Naive thymus-derived CD4-positive, alpha-beta T cell (primary cell): ENCODE measurements at regions not wholly inside any gene's neighbourhood (a gene's known extent, or its start where the extent isn't known, plus 50 kb on each side); places are given as distances from the start of the nearest gene placed in this dataset.
"Not testable (repeated sequence)": the region's sequence is repeated elsewhere in the genome, so short reads cannot be mapped to it uniquely, and the experiment has no call there.

Source experiments
- ATAC-seq: fragments of 150-1000 bp; cut with Tn5 transposase; 2 replicates; pipeline ENCODE4 v1.10.0; 2021; ENCODE audit warnings: mild to moderate bottlenecking, moderate library complexity
- CTCF ChIA-PET: fragments of 350-600 bp; sonication (Branson Sonifier 250); formaldehyde crosslinking; loops from one replicate; lab custom pipeline; 2021; ENCODE audit warnings: antibody characterized with exemption; lab: Charles Lee
- POLR2A ChIA-PET: fragments of 350-600 bp; sonication (Branson Sonifier 250); formaldehyde crosslinking; loops from one replicate; lab custom pipeline; 2021; ENCODE audit warnings: antibody characterized with exemption, inconsistent platforms; lab: Charles Lee
- DNase-seq, 9 donors: peaks; one replicate each; pipeline versions ENCODE4 v3.0.0 to v3.0.0-alpha.2; 2020 to 2022; ENCODE audit warnings: mixed read lengths in 1 of 9
- H3K27ac ChIP-seq: one replicate; pipeline ENCODE4 v1.7.0; 2013; ENCODE audit warnings: mild to moderate bottlenecking, low read depth, low read length, moderate library complexity
- H3K27me3 ChIP-seq, 2 donors: one replicate each; pipeline ENCODE4 v1.7.0; 2013; ENCODE audit warnings: low read length in 2 of 2, mild to moderate bottlenecking in 2 of 2, moderate library complexity in 2 of 2; ENCODE audit not compliant: control insufficient read depth in 2 of 2, insufficient read depth in 2 of 2
- H3K36me3 ChIP-seq, 3 experiments: 1 replicate in 2 of 3; 2 replicates in 1 of 3; pipeline ENCODE4 v1.7.0; 2013; ENCODE audit warnings: low read length in 3 of 3, mild to moderate bottlenecking in 3 of 3, moderate library complexity in 1 of 3; ENCODE audit not compliant: insufficient read depth in 3 of 3, control insufficient read depth in 2 of 3
- H3K4me1 ChIP-seq, 2 donors: one replicate each; pipeline ENCODE4 v1.7.0; 2013; ENCODE audit warnings: low read length in 2 of 2, mild to moderate bottlenecking in 2 of 2, moderate library complexity in 1 of 2; ENCODE audit not compliant: control insufficient read depth in 2 of 2, insufficient read depth in 2 of 2
- H3K4me3 ChIP-seq: 2 replicates; pipeline ENCODE4 v1.7.0; 2013; ENCODE audit warnings: mild to moderate bottlenecking, low read length
- H3K9me3 ChIP-seq, 3 experiments: 1 replicate in 2 of 3; 2 replicates in 1 of 3; pipeline ENCODE4 v1.7.0; 2013; ENCODE audit warnings: low read length in 3 of 3; ENCODE audit not compliant: control insufficient read depth in 2 of 3
- H3K27ac Mint-ChIP-seq, 9 donors: one replicate each; pipeline ENCODE4 v1.8.0; 2020 to 2022; ENCODE audit warnings: mixed read lengths in 9 of 9, mild to moderate bottlenecking in 8 of 9, moderate library complexity in 5 of 9, inconsistent platforms in 2 of 9
- H3K27me3 Mint-ChIP-seq, 5 donors: one replicate each; pipeline ENCODE4 v1.8.0; 2021 to 2022; ENCODE audit warnings: mixed read lengths in 5 of 5, mild to moderate bottlenecking in 1 of 5
- H3K36me3 Mint-ChIP-seq, 5 donors: one replicate each; pipeline ENCODE4 v1.8.0; 2020 to 2022; ENCODE audit warnings: mixed read lengths in 5 of 5, mild to moderate bottlenecking in 3 of 5, inconsistent platforms in 1 of 5
- H3K4me1 Mint-ChIP-seq, 7 donors: one replicate each; pipeline ENCODE4 v1.8.0; 2020 to 2022; ENCODE audit warnings: mixed read lengths in 7 of 7, mild to moderate bottlenecking in 3 of 7, inconsistent platforms in 1 of 7
- H3K4me3 Mint-ChIP-seq, 10 donors: one replicate each; pipeline ENCODE4 v1.8.0; 2020 to 2022; ENCODE audit warnings: mild to moderate bottlenecking in 10 of 10, mixed read lengths in 10 of 10, moderate library complexity in 6 of 10, inconsistent platforms in 2 of 10
- H3K9me3 Mint-ChIP-seq, 11 donors: one replicate each; pipeline ENCODE4 v1.8.0; 2020 to 2022; ENCODE audit warnings: mixed read lengths in 11 of 11, mild to moderate bottlenecking in 4 of 11, inconsistent platforms in 1 of 11, moderate library complexity in 1 of 11
- intact Hi-C, 2 donors: fragments of 100-400 bp; cut with micrococcal nuclease; formaldehyde crosslinking; loops; one replicate each; pipeline ENCODE4 v1.15.1; 2023

DNA sequence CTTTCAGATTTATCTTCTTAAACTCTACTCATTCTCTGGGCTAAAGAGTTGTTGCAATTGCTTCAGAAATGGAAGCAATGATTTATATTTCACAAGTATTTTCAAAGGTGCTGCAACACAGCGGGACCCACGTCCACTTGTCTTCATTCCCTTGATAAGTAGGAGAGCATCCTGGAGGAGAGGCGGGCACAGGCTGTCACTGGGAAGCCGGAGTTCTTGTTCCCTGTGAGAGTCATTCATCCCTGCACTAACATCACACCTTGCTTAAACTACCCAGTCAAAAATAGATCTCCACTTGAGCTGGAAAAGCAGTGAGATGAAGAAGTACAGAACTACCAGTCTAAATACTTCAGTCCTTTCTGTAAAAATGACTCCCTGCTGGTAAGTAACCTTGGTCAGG is 160.5 kb upstream of the RASSF8 start:
- intact Hi-C loops: no loop called here
- no peak for DNase-seq
- Histone ChIP-seq H3K27ac (no peak overlapping the region), H3K27me3 (no peaks in the 10 kb centered on the region), H3K36me3 (no peaks in the 10 kb centered on the region), H3K4me3 (no peak overlapping the region), H3K9me3 (no peaks in the 10 kb centered on the region), H3K4me1 (no peaks in the 10 kb centered on the region)
- Mint-ChIP-seq H3K27ac (no peak overlapping the region), H3K4me3 (no peak overlapping the region), H3K9me3 (peaks cover 0 to 2% (median 0%) of the 10 kb centered on the region in 11 donors), H3K4me1 (peaks cover 0 to 18% (median 5%) of the 10 kb centered on the region in 7 donors), H3K27me3 (peaks cover 0 to 13% (median 5%) of the 10 kb centered on the region in 5 donors), H3K36me3 (no peaks in the 10 kb centered on the region)
- ChIA-PET CTCF (no interaction called here), POLR2A (no interaction called here)
- no peak for ATAC-seq

DNA sequence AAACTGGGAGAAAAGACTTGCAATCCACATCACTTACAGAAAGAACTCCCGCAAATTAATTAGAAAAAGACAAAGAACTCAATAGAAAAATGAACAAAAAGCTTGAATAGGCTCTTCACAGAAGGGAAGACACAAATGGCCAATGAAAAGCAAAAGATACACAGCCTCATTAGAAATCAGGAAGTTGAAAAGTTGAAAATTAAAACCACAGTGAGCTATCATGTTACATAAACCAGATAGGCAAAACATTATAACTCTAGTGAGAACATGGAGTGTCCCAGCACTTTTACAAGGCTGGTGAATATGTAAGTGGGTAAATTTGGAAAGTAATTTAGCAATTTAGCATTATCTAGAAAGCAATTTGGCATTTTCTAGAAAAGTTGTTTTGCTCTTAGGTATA is 158.4 kb upstream of the RASSF8 start:
- Histone ChIP-seq H3K36me3 (no peaks in the 10 kb centered on the region), H3K4me1 (no peaks in the 10 kb centered on the region), H3K9me3 (no peaks in the 10 kb centered on the region), H3K27me3 (no peaks in the 10 kb centered on the region), H3K4me3 (no peak overlapping the region), H3K27ac (no peak overlapping the region)
- Mint-ChIP-seq H3K27ac (peak overlapping the region in 1 of 9 donors; percentile 8), H3K4me1 (peaks cover 0 to 18% (median 5%) of the 10 kb centered on the region in 7 donors), H3K9me3 (peaks cover 0 to 4% (median 0%) of the 10 kb centered on the region in 11 donors), H3K36me3 (no peaks in the 10 kb centered on the region), H3K27me3 (peaks cover 0 to 7% (median 0%) of the 10 kb centered on the region in 5 donors), H3K4me3 (peak overlapping the region in 1 of 10 donors; percentile 2)
- CTCF ChIA-PET: no interaction called here
- ATAC-seq (no peak), DNase-seq (peak in 1 of 9 donors; percentile 7)
- intact Hi-C loops: no loop called here
- POLR2A ChIA-PET: no interaction called here

DNA sequence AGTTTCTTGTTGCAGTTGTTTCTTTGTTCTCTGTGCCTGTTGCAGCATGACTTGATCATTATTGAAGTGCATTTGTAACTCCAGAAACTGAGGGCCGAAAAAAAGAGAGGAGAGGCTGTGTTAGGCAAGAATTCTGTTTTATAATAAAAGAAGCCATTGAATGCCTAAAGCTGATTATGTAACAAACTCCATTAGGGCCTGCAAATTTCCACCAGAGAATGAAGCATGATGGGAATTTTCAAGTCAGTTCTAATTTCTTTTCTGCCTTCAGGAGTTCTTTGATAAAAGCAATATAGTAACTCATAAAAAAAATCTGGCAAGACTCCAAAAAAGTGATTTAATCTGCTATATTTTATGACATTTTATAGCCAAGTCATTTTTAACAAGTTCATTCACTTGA is 156.7 kb upstream of the RASSF8 start:
- Histone ChIP-seq H3K4me1 (no peaks in the 10 kb centered on the region), H3K36me3 (no peaks in the 10 kb centered on the region), H3K27ac (no peak overlapping the region), H3K4me3 (no peak overlapping the region), H3K27me3 (no peaks in the 10 kb centered on the region), H3K9me3 (no peaks in the 10 kb centered on the region)
- ATAC-seq: no peak
- Mint-ChIP-seq H3K27ac (no peak overlapping the region), H3K27me3 (peaks cover 0 to 7% (median 0%) of the 10 kb centered on the region in 5 donors), H3K36me3 (no peaks in the 10 kb centered on the region), H3K9me3 (peaks cover 0 to 4% (median 0%) of the 10 kb centered on the region in 11 donors), H3K4me1 (peaks cover 0 to 32% (median 14%) of the 10 kb centered on the region in 7 donors), H3K4me3 (no peak overlapping the region)
- intact Hi-C loops: no loop called here
- ChIA-PET POLR2A (no interaction called here), CTCF (no interaction called here)
- no peak for DNase-seq

DNA sequence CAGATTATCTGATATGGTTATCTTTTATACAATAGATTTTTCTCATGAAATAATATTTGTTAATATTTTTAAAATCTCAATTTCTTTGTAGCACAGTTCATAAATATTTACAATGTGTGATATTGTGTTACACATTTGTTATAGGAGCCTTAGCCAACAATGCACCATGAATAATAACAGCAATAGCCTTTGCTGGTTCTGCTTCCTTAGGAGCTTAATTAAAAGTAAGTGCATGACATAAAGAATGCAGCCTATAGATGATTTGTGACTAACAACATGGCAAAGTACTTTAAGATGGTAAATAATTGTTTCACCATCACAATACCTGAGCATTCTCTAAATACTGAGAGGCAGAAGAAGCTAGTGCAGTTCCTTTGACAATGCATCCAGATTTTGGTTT is 156.3 kb upstream of the RASSF8 start:
- Mint-ChIP-seq H3K27ac (no peak overlapping the region), H3K4me1 (peaks cover 0 to 34% (median 17%) of the 10 kb centered on the region in 7 donors), H3K27me3 (peaks cover 0 to 7% (median 0%) of the 10 kb centered on the region in 5 donors), H3K4me3 (no peak overlapping the region), H3K9me3 (peaks cover 0 to 4% (median 0%) of the 10 kb centered on the region in 11 donors), H3K36me3 (no peaks in the 10 kb centered on the region)
- H3K36me3 ChIP-seq: no peaks in the 10 kb centered on the region
- ATAC-seq (no peak), DNase-seq (no peak)
- ChIA-PET CTCF (no interaction called here), POLR2A (no interaction called here)
- no peaks in the 10 kb centered on the region for H3K4me1 ChIP-seq
- intact Hi-C loops: no loop called here
- H3K4me3 ChIP-seq: no peak overlapping the region
- no peaks in the 10 kb centered on the region for H3K27me3 ChIP-seq
- no peak overlapping the region for H3K27ac ChIP-seq
- no peaks in the 10 kb centered on the region for H3K9me3 ChIP-seq

DNA sequence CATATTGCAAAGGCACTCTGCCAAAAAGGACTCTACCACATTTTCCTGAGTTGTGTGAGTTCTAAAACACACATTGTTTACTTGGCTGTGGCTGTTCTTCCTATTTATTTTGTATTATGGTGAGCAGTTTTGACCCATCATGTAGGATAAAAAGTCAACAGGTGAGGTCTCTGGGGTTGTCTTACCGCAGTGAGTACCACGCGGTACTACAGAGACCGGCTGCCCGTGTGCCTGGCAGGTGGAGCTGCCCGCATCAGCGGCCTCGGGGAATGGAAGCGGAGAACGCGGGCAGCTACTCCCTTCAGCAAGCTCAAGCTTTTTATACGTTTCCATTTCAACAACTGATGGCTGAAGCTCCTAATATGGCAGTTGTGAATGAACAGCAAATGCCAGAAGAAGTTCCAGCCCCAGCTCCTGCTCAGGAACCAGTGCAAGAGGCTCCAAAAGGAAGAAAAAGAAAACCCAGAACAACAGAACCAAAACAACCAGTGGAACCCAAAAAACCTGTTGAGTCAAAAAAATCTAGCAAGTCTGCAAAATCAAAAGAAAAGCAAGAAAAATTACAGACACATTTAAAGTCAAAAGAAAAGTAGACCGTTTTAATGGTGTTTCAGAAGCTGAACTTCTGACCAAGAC is 155.3 kb upstream of the RASSF8 start:
- H3K4me1 ChIP-seq, H3K36me3 Mint-ChIP-seq, H3K36me3 ChIP-seq, H3K4me3 Mint-ChIP-seq, H3K27ac ChIP-seq, intact Hi-C loops, DNase-seq, H3K27me3 ChIP-seq, CTCF ChIA-PET, H3K4me3 ChIP-seq, H3K27ac Mint-ChIP-seq, H3K9me3 Mint-ChIP-seq, POLR2A ChIA-PET, H3K27me3 Mint-ChIP-seq, H3K9me3 ChIP-seq: not testable (repeated sequence)
- peaks cover 0 to 34% (median 20%) of the 10 kb centered on the region in 7 donors for H3K4me1 Mint-ChIP-seq
- ATAC-seq: peak; percentile 50

DNA sequence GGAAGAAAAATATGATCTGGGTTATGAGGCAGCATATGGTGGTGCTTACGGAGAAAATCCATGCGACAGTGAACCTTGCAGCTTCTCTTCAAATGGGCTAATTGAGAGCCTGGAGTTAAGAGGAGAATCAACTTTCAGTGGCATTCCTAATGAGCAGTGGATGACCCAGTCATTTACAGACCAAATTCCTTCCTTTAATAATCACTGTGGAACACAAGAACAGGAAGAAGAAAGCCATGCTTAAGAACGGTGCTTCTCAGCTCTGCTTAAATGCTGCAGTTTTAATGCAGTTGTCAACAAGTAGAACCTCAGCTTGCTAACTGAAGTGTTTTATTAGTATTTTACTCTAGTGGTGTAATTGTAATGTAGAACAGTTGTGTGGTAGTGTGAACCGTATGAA is 154.2 kb upstream of the RASSF8 start:
- H3K27me3 ChIP-seq, H3K4me1 ChIP-seq, H3K27ac Mint-ChIP-seq, intact Hi-C loops, H3K36me3 Mint-ChIP-seq, H3K4me3 ChIP-seq, H3K4me3 Mint-ChIP-seq, CTCF ChIA-PET, POLR2A ChIA-PET, H3K27me3 Mint-ChIP-seq, H3K27ac ChIP-seq, H3K9me3 ChIP-seq, DNase-seq, H3K36me3 ChIP-seq, ATAC-seq: not testable (repeated sequence)
- H3K9me3 Mint-ChIP-seq: peaks cover 0 to 14% (median 0%) of the 10 kb centered on the region in 11 donors
- peaks cover 0 to 34% (median 20%) of the 10 kb centered on the region in 7 donors for H3K4me1 Mint-ChIP-seq

DNA sequence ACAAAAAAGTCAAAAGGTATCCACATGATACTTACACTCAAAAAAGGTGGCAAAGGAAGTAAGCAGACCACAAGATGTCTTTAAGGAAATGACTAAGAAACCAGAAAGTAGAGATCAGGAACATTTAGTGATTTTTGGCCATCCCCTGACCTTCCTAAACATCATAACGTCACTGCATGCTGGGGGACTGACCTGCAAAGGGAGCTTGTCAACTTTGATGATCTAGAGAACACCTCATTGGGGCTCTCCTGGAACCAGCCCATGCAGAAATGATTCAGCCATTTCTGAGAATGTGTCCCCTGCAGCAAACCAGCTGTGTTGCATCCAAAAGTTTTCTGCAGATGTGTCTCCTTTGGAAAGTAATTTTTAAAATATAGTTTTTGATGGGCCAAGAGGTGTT is 152.2 kb upstream of the RASSF8 start:
- H3K4me1 Mint-ChIP-seq: peaks cover 0 to 24% (median 14%) of the 10 kb centered on the region in 7 donors

More for the DNA sequence above, 152.2 kb upstream of the RASSF8 start:
- Histone ChIP-seq H3K27ac (no peak overlapping the region), H3K9me3 (no peaks in the 10 kb centered on the region), H3K36me3 (no peaks in the 10 kb centered on the region), H3K27me3 (no peaks in the 10 kb centered on the region), H3K4me1 (no peaks in the 10 kb centered on the region), H3K4me3 (no peak overlapping the region)
- Mint-ChIP-seq H3K36me3 (no peaks in the 10 kb centered on the region), H3K4me3 (no peak overlapping the region), H3K27me3 (peaks cover 0 to 9% (median 4%) of the 10 kb centered on the region in 5 donors), H3K9me3 (peaks cover 0 to 15% (median 0%) of the 10 kb centered on the region in 11 donors), H3K27ac (no peak overlapping the region)
- CTCF ChIA-PET: no interaction called here
- intact Hi-C loops: no loop called here
- DNase-seq: peak in 1 of 9 donors; percentile 23
- no peak for ATAC-seq
- POLR2A ChIA-PET: no interaction called here
